ENCODE measurements at regions not wholly inside any gene's neighbourhood (a gene's known extent, or its start where the extent isn't known, plus 50 kb on each side); places are given as distances from the start of the nearest gene placed in this dataset.

DNA sequence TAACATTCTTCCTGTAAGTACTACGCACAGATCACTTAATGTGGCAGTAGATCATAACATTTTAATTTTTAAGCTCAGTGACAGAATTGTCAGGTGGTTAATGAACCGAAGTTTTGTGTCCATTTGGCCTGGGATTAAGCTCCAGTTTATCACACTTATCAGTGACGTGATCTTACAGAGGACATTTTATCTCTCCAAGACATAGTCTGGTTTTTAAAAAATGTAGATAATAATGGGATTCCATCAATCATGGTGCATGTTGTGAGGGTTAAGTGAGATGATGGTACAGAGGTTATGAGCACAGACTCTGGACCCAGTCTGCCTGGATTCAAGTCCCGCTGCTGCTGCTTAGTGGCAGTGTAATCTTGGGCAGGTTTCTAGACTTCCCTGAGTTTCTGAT, 66.0 kb upstream of the ZFAND5 start:
- DNase-seq, result no peak

DNA sequence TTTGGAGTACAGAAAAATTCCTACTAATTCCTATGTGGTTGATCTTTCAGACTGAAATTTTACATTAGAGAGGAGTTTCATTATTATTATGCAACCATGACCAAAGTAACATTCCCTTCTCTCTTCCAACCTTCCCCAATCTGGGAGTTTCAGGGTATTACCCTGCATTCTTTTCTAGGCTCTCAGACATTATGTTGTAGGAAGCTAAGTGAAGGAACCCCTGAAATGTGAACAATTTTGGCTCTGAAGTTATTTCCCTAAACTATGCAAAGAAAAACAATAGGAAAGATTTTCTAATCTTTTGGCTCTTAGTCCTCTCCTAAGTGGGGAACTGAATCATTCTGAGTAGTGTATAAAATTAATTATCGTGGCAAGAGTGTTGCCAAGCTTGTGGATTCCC, 63.3 kb upstream of the ZFAND5 start:
- peak; percentile 28 for DNase-seq

DNA sequence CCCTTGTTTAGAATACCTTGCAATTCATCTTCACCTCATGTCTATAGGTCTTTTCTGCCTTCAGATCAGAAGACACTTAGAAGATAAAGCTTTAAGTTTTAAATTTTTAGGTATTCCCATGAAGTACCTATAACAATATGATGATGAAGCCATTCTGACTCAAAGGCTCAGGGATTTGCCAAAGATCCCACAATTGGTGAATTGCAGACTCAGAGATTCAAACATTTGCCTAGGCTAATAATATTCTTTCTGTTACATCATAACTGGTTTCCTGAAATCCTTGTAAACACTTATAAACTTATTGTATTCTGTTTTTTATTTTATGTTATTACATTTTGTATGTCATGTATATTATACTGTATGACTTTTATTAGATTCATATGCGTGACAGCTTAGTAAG, 62.8 kb upstream of the ZFAND5 start:
- no peak for DNase-seq

GRCh38 chr9:72424131-72424530, 59.1 kb upstream of the ZFAND5 start:
- DNase-seq, result peak; percentile 92

GRCh38 chr9:72422214-72422613, 57.2 kb upstream of the ZFAND5 start:
- no peak for DNase-seq

DNA sequence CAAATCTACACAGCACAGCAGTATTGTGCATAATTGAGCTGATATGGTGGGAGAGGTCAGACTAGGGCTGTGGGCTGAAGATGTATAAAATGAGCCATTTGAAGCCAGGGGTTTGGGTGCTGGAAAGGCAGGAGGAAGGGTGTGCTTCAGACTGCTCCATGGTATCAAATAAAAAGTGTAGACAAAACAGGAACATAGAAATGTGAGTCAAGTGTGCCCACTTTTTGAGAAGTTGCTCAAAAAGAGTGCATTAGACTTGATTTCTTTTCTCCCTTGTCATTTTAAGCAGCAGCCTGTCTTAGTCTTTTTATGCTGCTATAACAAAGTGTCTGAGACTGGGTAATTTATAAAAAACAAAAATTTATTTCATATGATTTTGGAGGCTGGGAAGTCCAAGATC, 55.8 kb upstream of the ZFAND5 start:
- DNase-seq, result peak; percentile 25

- DNase-seq, result no peak
Observed at GRCh38 chr9:72415948-72416347, 50.9 kb upstream of the ZFAND5 start.

GRCh38 chr9:72415163-72415562, 50.2 kb upstream of the ZFAND5 start:
- DNase-seq, result peak; percentile 17
